ENCODE measurements at regions not wholly inside any gene's neighbourhood (a gene's known extent, or its start where the extent isn't known, plus 50 kb on each side); places are given as distances from the start of the nearest gene placed in this dataset.
"Not testable (repeated sequence)": the region's sequence is repeated elsewhere in the genome, so short reads cannot be mapped to it uniquely, and the experiment has no call there.

- DNase-seq (ENCODE audit: low read depth, low spot score) = not testable (repeated sequence)
These were observed 51.1 kb downstream of the NBPF8 start for GRCh38 chr1:120465900-120466299.

GRCh38 chr1:120477663-120478062 lies 62.8 kb downstream of the NBPF8 start:
- not testable (repeated sequence) for DNase-seq (ENCODE audit: low read depth, low spot score)

GRCh38 chr1:120478400-120478799 lies 63.6 kb downstream of the NBPF8 start:
- DNase-seq (ENCODE audit: low read depth, low spot score) = not testable (repeated sequence)

- DNase-seq (ENCODE audit: low read depth, low spot score) = not testable (repeated sequence)
These were observed 72.7 kb downstream of the NBPF8 start for GRCh38 chr1:120487542-120487941.

GRCh38 chr1:120489217-120489616 lies 74.4 kb downstream of the NBPF8 start:
- not testable (repeated sequence) for DNase-seq (ENCODE audit: low read depth, low spot score)

- DNase-seq (ENCODE audit: low read depth, low spot score) = not testable (repeated sequence)
These were observed 82.3 kb downstream of the NBPF8 start for GRCh38 chr1:120497145-120497544.

- not testable (repeated sequence) for DNase-seq (ENCODE audit: low read depth, low spot score)
These were observed 88.4 kb downstream of the NBPF8 start for GRCh38 chr1:120503284-120503683.

- not testable (repeated sequence) for DNase-seq (ENCODE audit: low read depth, low spot score)
These were observed 91.5 kb downstream of the NBPF8 start for GRCh38 chr1:120506352-120506751.

- not testable (repeated sequence) for DNase-seq (ENCODE audit: low read depth, low spot score)
These were observed 93.5 kb downstream of the NBPF8 start for GRCh38 chr1:120508351-120508750.

GRCh38 chr1:120509258-120509657 lies 94.4 kb downstream of the NBPF8 start:
- DNase-seq (ENCODE audit: low read depth, low spot score) = not testable (repeated sequence)

- not testable (repeated sequence) for DNase-seq (ENCODE audit: low read depth, low spot score)
These were observed 98.3 kb downstream of the NBPF8 start for GRCh38 chr1:120513099-120513498.

GRCh38 chr1:120513531-120513930 lies 98.7 kb downstream of the NBPF8 start:
- not testable (repeated sequence) for DNase-seq (ENCODE audit: low read depth, low spot score)

GRCh38 chr1:120519196-120519595 lies 104.4 kb downstream of the NBPF8 start:
- not testable (repeated sequence) for DNase-seq (ENCODE audit: low read depth, low spot score)

- DNase-seq (ENCODE audit: low read depth, low spot score) = not testable (repeated sequence)
These were observed 109.6 kb downstream of the NBPF8 start for GRCh38 chr1:120524416-120524815.

GRCh38 chr1:120525386-120525785 lies 110.6 kb downstream of the NBPF8 start:
- not testable (repeated sequence) for DNase-seq (ENCODE audit: low read depth, low spot score)

- DNase-seq (ENCODE audit: low read depth, low spot score) = not testable (repeated sequence)
These were observed 114.7 kb downstream of the NBPF8 start for GRCh38 chr1:120529475-120530089.

- not testable (repeated sequence) for DNase-seq (ENCODE audit: low read depth, low spot score)
These were observed 116.6 kb downstream of the NBPF8 start for GRCh38 chr1:120531455-120531854.

GRCh38 chr1:120534361-120535047 lies 119.7 kb downstream of the NBPF8 start:
- DNase-seq (ENCODE audit: low read depth, low spot score) = not testable (repeated sequence)

- DNase-seq (ENCODE audit: low read depth, low spot score) = not testable (repeated sequence)
These were observed 120.2 kb downstream of the NBPF8 start for GRCh38 chr1:120535052-120535451.

- not testable (repeated sequence) for DNase-seq (ENCODE audit: low read depth, low spot score)
These were observed 126.6 kb downstream of the NBPF8 start for GRCh38 chr1:120541394-120541793.

- DNase-seq (ENCODE audit: low read depth, low spot score) = not testable (repeated sequence)
These were observed 127.5 kb downstream of the NBPF8 start for GRCh38 chr1:120542365-120542764.

- DNase-seq (ENCODE audit: low read depth, low spot score) = not testable (repeated sequence)
These were observed 128.1 kb downstream of the NBPF8 start for GRCh38 chr1:120542940-120543339.

- DNase-seq (ENCODE audit: low read depth, low spot score) = not testable (repeated sequence)
These were observed 129.6 kb downstream of the NBPF8 start for GRCh38 chr1:120544434-120544833.

Measured in smooth muscle cell of the brain vasculature (primary cell).